ENCODE measurements at regions not wholly inside any gene's neighbourhood (a gene's known extent, or its start where the extent isn't known, plus 50 kb on each side); places are given as distances from the start of the nearest gene placed in this dataset.
A peak's percentile ranks its signal among the peaks of the same experiment; 100 is the strongest.

- DNase-seq (ENCODE audit: low read depth) = no peak
- no peak for TF ChIP-seq CTCF (IDR thresholded peaks at IDR 0.05; ENCODE audit: control insufficient read depth, insufficient read depth, low read depth, low read length, missing control alignments)
- no peak overlapping the region for H3K4me3 ChIP-seq (ENCODE audit: control insufficient read depth, low read depth, low read length)
These were observed 87.1 kb upstream of the KCNA1 start for GRCh38 chr12:4822572-4822971.

GRCh38 chr12:4824380-4824779 lies 85.3 kb upstream of the KCNA1 start:
- no peak overlapping the region for H3K4me3 ChIP-seq (ENCODE audit: control insufficient read depth, low read depth, low read length)
- peak; percentile 17 for DNase-seq (ENCODE audit: low read depth)
- no peak for TF ChIP-seq CTCF (IDR thresholded peaks at IDR 0.05; ENCODE audit: control insufficient read depth, insufficient read depth, low read depth, low read length, missing control alignments)

GRCh38 chr12:4825011-4825858 lies 84.5 kb upstream of the KCNA1 start:
- no peak overlapping the region for H3K4me3 ChIP-seq (ENCODE audit: control insufficient read depth, low read depth, low read length)
- no peak for DNase-seq (ENCODE audit: low read depth)
- no peak for TF ChIP-seq CTCF (IDR thresholded peaks at IDR 0.05; ENCODE audit: control insufficient read depth, insufficient read depth, low read depth, low read length, missing control alignments)

DNA sequence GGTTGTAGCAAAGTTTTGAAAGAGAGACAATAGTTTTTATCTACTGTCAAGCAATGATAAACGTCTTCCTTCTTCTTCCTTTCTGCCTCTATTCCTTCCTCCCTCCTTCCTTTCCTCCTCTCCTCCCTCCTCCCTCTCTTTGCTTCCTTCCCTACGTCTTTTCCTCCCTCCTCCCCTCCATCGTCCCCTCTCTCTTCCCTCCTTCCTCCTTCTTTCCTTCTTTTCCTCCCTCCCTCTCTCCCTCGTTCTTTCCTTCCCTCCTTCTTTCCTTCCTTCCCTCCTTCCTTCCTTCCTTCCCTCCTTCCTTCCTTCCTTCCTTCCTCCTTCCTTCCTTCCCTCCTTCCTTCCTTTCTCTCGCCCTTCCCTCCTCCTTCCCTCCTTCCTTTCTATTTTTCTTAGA lies 82.8 kb upstream of the KCNA1 start:
- no peak for DNase-seq (ENCODE audit: low read depth)
- TF ChIP-seq CTCF (IDR thresholded peaks at IDR 0.05; ENCODE audit: control insufficient read depth, insufficient read depth, low read depth, low read length, missing control alignments) = no peak
- H3K4me3 ChIP-seq (ENCODE audit: control insufficient read depth, low read depth, low read length) = no peak overlapping the region

- TF ChIP-seq CTCF (IDR thresholded peaks at IDR 0.05; ENCODE audit: control insufficient read depth, insufficient read depth, low read depth, low read length, missing control alignments) = no peak
- H3K4me3 ChIP-seq (ENCODE audit: control insufficient read depth, low read depth, low read length) = no peak overlapping the region
- DNase-seq (ENCODE audit: low read depth) = no peak
These were observed 81.5 kb upstream of the KCNA1 start for GRCh38 chr12:4828176-4828575.

DNA sequence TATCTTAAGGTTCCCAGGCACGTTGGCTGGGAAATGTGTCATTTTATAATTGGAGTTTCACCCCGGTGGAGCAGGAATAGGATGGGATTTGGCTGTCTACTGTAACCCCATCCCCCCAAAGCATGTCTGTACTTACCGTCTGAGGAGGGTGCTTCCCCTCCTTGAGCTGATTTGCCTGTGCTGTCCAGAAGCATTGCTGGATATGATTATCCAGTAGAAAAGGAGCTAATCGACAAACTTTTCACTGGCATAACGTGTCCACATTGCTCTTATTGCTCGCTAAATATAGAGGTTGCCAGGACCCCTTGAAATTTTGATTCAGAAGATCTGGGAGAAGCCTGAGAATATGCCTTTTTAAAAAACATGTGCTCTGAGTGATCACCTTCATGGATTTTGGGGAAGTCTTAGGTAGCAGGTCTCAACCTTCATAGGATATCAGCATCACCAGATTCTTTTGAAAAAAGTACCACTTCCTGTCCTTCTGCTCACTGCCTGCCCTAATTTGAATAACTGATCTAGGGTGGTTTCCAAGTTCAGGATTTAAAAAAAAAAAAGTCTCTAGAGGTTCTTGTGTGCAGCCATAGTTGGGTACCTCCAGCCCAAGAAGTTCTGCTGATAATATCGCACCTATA lies 80.4 kb upstream of the KCNA1 start:
- no peak for TF ChIP-seq CTCF (IDR thresholded peaks at IDR 0.05; ENCODE audit: control insufficient read depth, insufficient read depth, low read depth, low read length, missing control alignments)
- H3K4me3 ChIP-seq (ENCODE audit: control insufficient read depth, low read depth, low read length) = no peak overlapping the region
- no peak for DNase-seq (ENCODE audit: low read depth)

Measured in AG09309 (cell line).